ENCODE measurements at regions not wholly inside any gene's neighbourhood (a gene's known extent, or its start where the extent isn't known, plus 50 kb on each side); places are given as distances from the start of the nearest gene placed in this dataset.

DNA sequence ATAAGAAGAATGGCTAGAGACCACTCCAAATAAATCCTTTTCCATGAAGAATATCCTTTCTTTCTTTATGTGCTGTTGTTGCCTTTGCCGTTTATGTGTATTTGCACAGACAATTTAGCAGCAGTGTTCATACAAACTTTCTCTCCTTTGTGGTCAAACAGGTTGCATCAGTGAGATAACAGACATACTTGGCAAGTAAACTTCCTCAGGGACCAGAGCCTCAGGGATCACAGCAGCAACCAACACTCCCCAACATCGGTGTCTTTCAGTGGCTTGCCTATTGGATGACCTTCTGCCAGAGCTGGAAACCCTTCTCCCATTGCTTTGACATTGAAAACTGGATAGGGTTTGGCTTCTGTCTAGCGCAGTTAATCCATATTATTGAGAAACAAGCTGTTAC is 252.2 kb downstream of the BTG1 start:
- H3K4me1 ChIP-seq (ENCODE audit: low read length), result no peaks in the 10 kb centered on the region
- H3K9me2 ChIP-seq (replicated peaks; ENCODE audit: insufficient read depth, low read length), result no peaks in the 10 kb centered on the region
- no peaks in the 10 kb centered on the region for H3K9me3 ChIP-seq (replicated peaks; ENCODE audit: insufficient read depth, low read length)
- H3K9ac ChIP-seq (ENCODE audit: low read length), result no peak overlapping the region
- no peak for DNase-seq
- TF ChIP-seq EZH2 (optimal IDR thresholded peaks at IDR 0.05; ENCODE audit: low read depth, low read length) (no peak), EZH2phosphoT487 (IDR thresholded peaks at IDR 0.05; ENCODE audit: low read length) (no peak)
- H4K20me1 ChIP-seq (ENCODE audit: insufficient read depth, low read length), result no peaks in the 10 kb centered on the region
- no peaks in the 10 kb centered on the region for H3K27me3 ChIP-seq (replicated peaks; ENCODE audit: insufficient read depth, low read length)
- H3K4me2 ChIP-seq (ENCODE audit: low read depth, low read length), result no peak overlapping the region
- H3K4me3 ChIP-seq (ENCODE audit: low read length), result no peak overlapping the region
- H3K36me3 ChIP-seq (replicated peaks; ENCODE audit: insufficient read depth, low read length), result no peaks in the 10 kb centered on the region
- H2AFZ ChIP-seq (ENCODE audit: low read length), result no peak overlapping the region
- H3K79me2 ChIP-seq (ENCODE audit: low read length), result no peaks in the 10 kb centered on the region
- no peaks in the 10 kb centered on the region for H3F3A ChIP-seq (ENCODE audit: insufficient read depth, low read length)
- no peak overlapping the region for H3K27ac ChIP-seq (ENCODE audit: low read length)

DNA sequence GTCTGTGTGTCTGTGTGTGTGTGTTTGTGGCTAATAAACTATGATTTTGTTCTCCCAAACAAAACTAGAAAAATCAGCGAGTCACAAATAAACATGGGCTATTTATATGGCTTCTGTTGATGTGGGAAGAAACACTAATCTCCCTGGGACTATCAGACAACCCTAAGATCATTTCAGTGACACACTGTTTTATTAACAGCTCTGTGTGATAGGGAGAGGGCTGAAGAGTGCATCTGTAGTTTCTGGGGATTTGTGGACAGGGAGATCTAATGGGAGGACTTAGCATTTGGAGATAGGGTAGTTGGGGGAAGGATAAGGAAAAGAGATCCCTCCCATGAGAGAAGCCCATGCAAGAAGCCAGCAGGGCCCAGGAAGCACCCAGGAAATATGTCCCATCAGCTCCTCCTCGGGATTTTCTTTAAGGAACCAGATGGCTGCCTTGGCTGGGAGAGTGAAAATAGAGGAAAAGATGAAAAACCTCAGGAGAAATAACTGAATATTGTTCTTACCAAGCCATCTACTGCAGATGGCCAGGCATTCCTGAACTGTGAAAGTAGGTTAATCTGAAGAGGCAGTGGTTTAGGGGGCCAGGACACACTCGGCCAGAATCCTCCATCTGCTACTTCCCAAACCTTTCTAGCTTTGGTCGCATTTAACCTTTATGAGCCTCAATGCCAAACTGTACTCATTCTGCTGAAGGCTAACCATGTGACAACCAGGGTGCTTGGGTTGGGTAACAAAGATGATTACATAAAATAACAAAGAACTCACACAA is 253.4 kb downstream of the BTG1 start:
- H3K9me3 ChIP-seq (replicated peaks; ENCODE audit: insufficient read depth, low read length), result no peaks in the 10 kb centered on the region
- no peaks in the 10 kb centered on the region for H3K36me3 ChIP-seq (replicated peaks; ENCODE audit: insufficient read depth, low read length)
- no peak overlapping the region for H3K27ac ChIP-seq (ENCODE audit: low read length)
- H3K4me2 ChIP-seq (ENCODE audit: low read depth, low read length), result no peak overlapping the region
- no peaks in the 10 kb centered on the region for H3K4me1 ChIP-seq (ENCODE audit: low read length)
- H3K27me3 ChIP-seq (replicated peaks; ENCODE audit: insufficient read depth, low read length), result no peaks in the 10 kb centered on the region
- no peaks in the 10 kb centered on the region for H4K20me1 ChIP-seq (ENCODE audit: insufficient read depth, low read length)
- no peaks in the 10 kb centered on the region for H3K9me2 ChIP-seq (replicated peaks; ENCODE audit: insufficient read depth, low read length)
- H3K79me2 ChIP-seq (ENCODE audit: low read length), result no peaks in the 10 kb centered on the region
- no peaks in the 10 kb centered on the region for H3F3A ChIP-seq (ENCODE audit: insufficient read depth, low read length)
- no peak overlapping the region for H3K9ac ChIP-seq (ENCODE audit: low read length)
- no peak overlapping the region for H2AFZ ChIP-seq (ENCODE audit: low read length)
- no peak overlapping the region for H3K4me3 ChIP-seq (ENCODE audit: low read length)
- TF ChIP-seq EZH2phosphoT487 (IDR thresholded peaks at IDR 0.05; ENCODE audit: low read length) (no peak), EZH2 (optimal IDR thresholded peaks at IDR 0.05; ENCODE audit: low read depth, low read length) (no peak)
- TF ChIP-seq, protein P1, sequence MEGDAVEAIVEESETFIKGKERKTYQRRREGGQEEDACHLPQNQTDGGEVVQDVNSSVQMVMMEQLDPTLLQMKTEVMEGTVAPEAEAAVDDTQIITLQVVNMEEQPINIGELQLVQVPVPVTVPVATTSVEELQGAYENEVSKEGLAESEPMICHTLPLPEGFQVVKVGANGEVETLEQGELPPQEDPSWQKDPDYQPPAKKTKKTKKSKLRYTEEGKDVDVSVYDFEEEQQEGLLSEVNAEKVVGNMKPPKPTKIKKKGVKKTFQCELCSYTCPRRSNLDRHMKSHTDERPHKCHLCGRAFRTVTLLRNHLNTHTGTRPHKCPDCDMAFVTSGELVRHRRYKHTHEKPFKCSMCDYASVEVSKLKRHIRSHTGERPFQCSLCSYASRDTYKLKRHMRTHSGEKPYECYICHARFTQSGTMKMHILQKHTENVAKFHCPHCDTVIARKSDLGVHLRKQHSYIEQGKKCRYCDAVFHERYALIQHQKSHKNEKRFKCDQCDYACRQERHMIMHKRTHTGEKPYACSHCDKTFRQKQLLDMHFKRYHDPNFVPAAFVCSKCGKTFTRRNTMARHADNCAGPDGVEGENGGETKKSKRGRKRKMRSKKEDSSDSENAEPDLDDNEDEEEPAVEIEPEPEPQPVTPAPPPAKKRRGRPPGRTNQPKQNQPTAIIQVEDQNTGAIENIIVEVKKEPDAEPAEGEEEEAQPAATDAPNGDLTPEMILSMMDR (IDR thresholded peaks at IDR 0.05; ENCODE audit: low read length), result no peak
- DNase-seq, result no peak

DNA sequence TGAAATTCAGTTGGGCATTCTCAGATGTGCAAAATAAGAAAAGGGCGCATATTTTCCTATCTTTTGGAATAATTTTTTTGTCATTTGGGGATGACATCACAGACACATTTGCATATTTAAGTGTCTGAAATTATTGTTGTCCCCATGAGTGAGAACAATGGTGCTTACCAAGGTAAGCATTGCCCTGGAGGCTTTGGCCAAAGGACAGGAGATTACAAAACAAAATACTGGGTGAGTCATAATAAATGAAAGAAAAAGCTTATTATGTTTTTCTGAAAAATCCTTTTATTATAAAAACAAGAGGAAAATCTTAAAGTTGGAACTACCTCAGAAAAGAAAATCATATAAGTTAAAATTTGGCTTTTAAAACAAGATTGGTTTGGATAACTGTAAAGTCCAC is 254.9 kb downstream of the BTG1 start:
- H3K9me3 ChIP-seq (replicated peaks; ENCODE audit: insufficient read depth, low read length), result no peaks in the 10 kb centered on the region
- no peak overlapping the region for H3K4me3 ChIP-seq (ENCODE audit: low read length)
- no peaks in the 10 kb centered on the region for H4K20me1 ChIP-seq (ENCODE audit: insufficient read depth, low read length)
- H3K9me2 ChIP-seq (replicated peaks; ENCODE audit: insufficient read depth, low read length), result no peaks in the 10 kb centered on the region
- no peaks in the 10 kb centered on the region for H3K4me1 ChIP-seq (ENCODE audit: low read length)
- DNase-seq, result no peak
- H3K4me2 ChIP-seq (ENCODE audit: low read depth, low read length), result no peak overlapping the region
- no peak overlapping the region for H3K9ac ChIP-seq (ENCODE audit: low read length)
- TF ChIP-seq, protein P1 (IDR thresholded peaks at IDR 0.05; ENCODE audit: low read length), result no peak
- TF ChIP-seq EZH2phosphoT487 (IDR thresholded peaks at IDR 0.05; ENCODE audit: low read length) (no peak), EZH2 (optimal IDR thresholded peaks at IDR 0.05; ENCODE audit: low read depth, low read length) (no peak)
- H3K36me3 ChIP-seq (replicated peaks; ENCODE audit: insufficient read depth, low read length), result no peaks in the 10 kb centered on the region
- H3K79me2 ChIP-seq (ENCODE audit: low read length), result no peaks in the 10 kb centered on the region
- H2AFZ ChIP-seq (ENCODE audit: low read length), result no peak overlapping the region
- no peaks in the 10 kb centered on the region for H3F3A ChIP-seq (ENCODE audit: insufficient read depth, low read length)
- H3K27me3 ChIP-seq (replicated peaks; ENCODE audit: insufficient read depth, low read length), result no peaks in the 10 kb centered on the region
- H3K27ac ChIP-seq (ENCODE audit: low read length), result no peak overlapping the region

DNA sequence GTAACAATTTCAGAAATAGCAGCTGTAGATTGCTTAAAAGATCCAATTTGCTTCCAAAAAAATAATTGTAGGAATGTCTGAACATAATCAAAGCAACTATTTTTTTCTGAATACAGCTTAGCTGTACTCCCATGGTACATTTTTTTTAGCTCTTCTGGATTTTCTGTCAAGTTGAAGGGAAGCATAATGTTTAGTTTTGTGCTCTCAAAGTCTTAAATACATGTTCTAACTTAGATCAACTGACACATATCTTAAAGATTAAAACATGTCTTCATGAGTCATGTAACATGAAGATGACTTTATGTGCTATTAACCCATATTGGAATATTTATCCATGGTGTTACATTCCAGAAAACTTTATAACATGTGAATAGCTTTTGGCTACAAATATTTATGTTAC is 255.7 kb downstream of the BTG1 start:
- TF ChIP-seq EZH2phosphoT487 (IDR thresholded peaks at IDR 0.05; ENCODE audit: low read length) (no peak), EZH2 (optimal IDR thresholded peaks at IDR 0.05; ENCODE audit: low read depth, low read length) (no peak)
- TF ChIP-seq, protein P1 (IDR thresholded peaks at IDR 0.05; ENCODE audit: low read length), result no peak
- H3K4me3 ChIP-seq (ENCODE audit: low read length), result no peak overlapping the region

More for the DNA sequence above, 255.7 kb downstream of the BTG1 start:
- Histone ChIP-seq H3K27ac (ENCODE audit: low read length) (no peak overlapping the region), H3F3A (ENCODE audit: insufficient read depth, low read length) (no peaks in the 10 kb centered on the region), H3K4me1 (ENCODE audit: low read length) (no peaks in the 10 kb centered on the region), H3K9ac (ENCODE audit: low read length) (no peak overlapping the region), H3K36me3 (replicated peaks; ENCODE audit: insufficient read depth, low read length) (no peaks in the 10 kb centered on the region), H3K4me2 (ENCODE audit: low read depth, low read length) (no peak overlapping the region), H4K20me1 (ENCODE audit: insufficient read depth, low read length) (no peaks in the 10 kb centered on the region), H3K79me2 (ENCODE audit: low read length) (no peaks in the 10 kb centered on the region), H3K27me3 (replicated peaks; ENCODE audit: insufficient read depth, low read length) (no peaks in the 10 kb centered on the region), H3K9me2 (replicated peaks; ENCODE audit: insufficient read depth, low read length) (no peaks in the 10 kb centered on the region), H3K9me3 (replicated peaks; ENCODE audit: insufficient read depth, low read length) (no peaks in the 10 kb centered on the region), H2AFZ (ENCODE audit: low read length) (no peak overlapping the region)
- DNase-seq, result no peak
